Body of pancreas (tissue), 4 donors: ENCODE measurements at regions not wholly inside any gene's neighbourhood (a gene's known extent, or its start where the extent isn't known, plus 50 kb on each side); places are given as distances from the start of the nearest gene placed in this dataset.

Experiments used
- POLR2A ChIP-seq, 3 donors: fragments of 450-650 bp; IDR thresholded peaks; one replicate each; pipeline ENCODE4 v1.6.1; 2016; ENCODE audit warnings: antibody characterized with exemption in 3 of 3, mild to moderate bottlenecking in 2 of 3
- TF ChIP-seq, protein P1 (sequence below), 7 experiments: fragments of 450-650 bp in 4 of 7; fragments of 200-600 bp in 3 of 7; sonication (generic) in 3 of 7; IDR thresholded peaks; one replicate each; pipeline ENCODE4 v1.5.1; 2016 to 2019; ENCODE audit warnings: antibody characterized with exemption in 7 of 7

DNA sequence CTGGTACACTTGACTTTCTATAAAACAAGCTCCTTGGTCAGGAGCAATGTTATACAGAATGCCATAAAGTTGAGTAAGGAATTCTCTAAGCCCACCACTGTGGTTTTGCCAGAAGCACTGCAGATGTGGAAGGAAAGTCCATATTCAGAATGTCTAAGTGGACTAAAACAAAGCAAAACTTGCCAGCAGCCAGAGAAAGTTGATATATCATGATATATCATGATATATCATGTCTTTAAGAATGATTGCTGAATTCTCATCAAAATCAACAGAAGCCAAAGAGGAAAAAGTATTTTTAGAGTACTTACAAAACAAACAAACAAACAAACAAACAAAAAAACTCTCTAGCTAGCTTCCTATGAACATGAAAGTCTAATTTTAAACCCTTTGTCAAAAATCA lies 424.8 kb upstream of the OR4E1 start:
- no peak for TF ChIP-seq POLR2A (IDR thresholded peaks at IDR 0.05)
- TF ChIP-seq, protein P1, sequence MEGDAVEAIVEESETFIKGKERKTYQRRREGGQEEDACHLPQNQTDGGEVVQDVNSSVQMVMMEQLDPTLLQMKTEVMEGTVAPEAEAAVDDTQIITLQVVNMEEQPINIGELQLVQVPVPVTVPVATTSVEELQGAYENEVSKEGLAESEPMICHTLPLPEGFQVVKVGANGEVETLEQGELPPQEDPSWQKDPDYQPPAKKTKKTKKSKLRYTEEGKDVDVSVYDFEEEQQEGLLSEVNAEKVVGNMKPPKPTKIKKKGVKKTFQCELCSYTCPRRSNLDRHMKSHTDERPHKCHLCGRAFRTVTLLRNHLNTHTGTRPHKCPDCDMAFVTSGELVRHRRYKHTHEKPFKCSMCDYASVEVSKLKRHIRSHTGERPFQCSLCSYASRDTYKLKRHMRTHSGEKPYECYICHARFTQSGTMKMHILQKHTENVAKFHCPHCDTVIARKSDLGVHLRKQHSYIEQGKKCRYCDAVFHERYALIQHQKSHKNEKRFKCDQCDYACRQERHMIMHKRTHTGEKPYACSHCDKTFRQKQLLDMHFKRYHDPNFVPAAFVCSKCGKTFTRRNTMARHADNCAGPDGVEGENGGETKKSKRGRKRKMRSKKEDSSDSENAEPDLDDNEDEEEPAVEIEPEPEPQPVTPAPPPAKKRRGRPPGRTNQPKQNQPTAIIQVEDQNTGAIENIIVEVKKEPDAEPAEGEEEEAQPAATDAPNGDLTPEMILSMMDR (IDR thresholded peaks at IDR 0.05): no peak
